ENCODE measurements at regions not wholly inside any gene's neighbourhood (a gene's known extent, or its start where the extent isn't known, plus 50 kb on each side); places are given as distances from the start of the nearest gene placed in this dataset.

GRCh38 chr9:89659891-89660685 lies 55.3 kb downstream of the GADD45G start:
- TF ChIP-seq CTCF (IDR thresholded peaks at IDR 0.05; ENCODE audit: low read depth, low read length): no peak
- H3K4me3 ChIP-seq (ENCODE audit: low read depth, low read length): no peak overlapping the region
- no peaks in the 10 kb centered on the region for H3K27me3 ChIP-seq
- DNase-seq: no peak
- H3K9me3 ChIP-seq: no peaks in the 10 kb centered on the region
- H3K36me3 ChIP-seq: no peaks in the 10 kb centered on the region
- peaks cover 12% of the 10 kb centered on the region for H3K4me1 ChIP-seq

- no peaks in the 10 kb centered on the region for H3K27me3 ChIP-seq
- no peak for DNase-seq
- H3K36me3 ChIP-seq: no peaks in the 10 kb centered on the region
- peaks cover 12% of the 10 kb centered on the region for H3K4me1 ChIP-seq
- no peaks in the 10 kb centered on the region for H3K9me3 ChIP-seq
- no peak for TF ChIP-seq CTCF (IDR thresholded peaks at IDR 0.05; ENCODE audit: low read depth, low read length)
- peak overlapping the region; percentile 10; the same call in 1 of the 2 replicates for H3K4me3 ChIP-seq (ENCODE audit: low read depth, low read length)
Measured at GRCh38 chr9:89661391-89661949, 56.7 kb downstream of the GADD45G start.

DNA sequence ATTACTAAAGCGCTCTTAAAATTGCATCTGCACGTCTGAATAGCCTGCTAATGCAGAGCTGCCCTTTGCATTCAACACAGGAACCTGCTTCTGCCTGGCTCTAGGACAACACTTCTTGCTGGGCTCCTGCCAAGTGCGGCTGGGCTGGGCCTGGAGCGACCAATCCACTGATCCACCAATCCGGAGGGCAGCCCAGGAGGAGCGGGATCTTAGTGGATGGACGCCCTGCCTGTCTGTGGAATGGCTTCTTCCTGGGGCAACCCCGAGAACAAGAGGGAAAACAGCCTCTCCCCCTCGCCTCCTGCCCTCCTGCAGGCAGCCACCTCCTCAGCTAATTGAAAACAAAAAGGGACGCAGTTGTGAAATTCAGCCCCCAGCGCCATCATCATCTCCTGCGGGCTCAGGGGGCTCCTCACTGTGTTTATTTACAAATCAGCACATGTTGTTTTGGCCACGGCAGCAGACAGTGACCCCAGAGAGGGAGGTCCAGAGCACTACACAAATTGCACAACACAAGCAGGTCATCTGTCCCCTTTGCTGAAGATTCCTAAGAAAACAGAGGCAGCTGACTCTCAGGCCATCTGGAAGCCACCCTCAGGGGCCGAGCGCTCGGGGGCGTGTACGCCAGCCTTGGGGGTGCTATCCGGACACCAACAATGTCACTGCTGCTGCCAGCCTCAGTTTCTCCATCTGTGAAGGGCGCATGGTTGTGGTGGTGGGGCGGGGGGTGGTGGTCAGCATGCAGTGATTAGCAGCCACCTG lies 57.3 kb downstream of the GADD45G start:
- TF ChIP-seq CTCF (IDR thresholded peaks at IDR 0.05; ENCODE audit: low read depth, low read length): no peak
- H3K36me3 ChIP-seq: no peaks in the 10 kb centered on the region
- H3K4me3 ChIP-seq (ENCODE audit: low read depth, low read length): peak overlapping the region; percentile 52
- H3K27me3 ChIP-seq: no peaks in the 10 kb centered on the region
- peak; percentile 98 for DNase-seq
- H3K4me1 ChIP-seq: peaks cover 12% of the 10 kb centered on the region
- no peaks in the 10 kb centered on the region for H3K9me3 ChIP-seq

GRCh38 chr9:89662718-89663613 lies 58.2 kb downstream of the GADD45G start:
- TF ChIP-seq CTCF (IDR thresholded peaks at IDR 0.05; ENCODE audit: low read depth, low read length): no peak
- no peak overlapping the region for H3K4me3 ChIP-seq (ENCODE audit: low read depth, low read length)
- DNase-seq: no peak
- peaks cover 12% of the 10 kb centered on the region for H3K4me1 ChIP-seq
- H3K9me3 ChIP-seq: no peaks in the 10 kb centered on the region
- H3K27me3 ChIP-seq: no peaks in the 10 kb centered on the region
- no peaks in the 10 kb centered on the region for H3K36me3 ChIP-seq

DNA sequence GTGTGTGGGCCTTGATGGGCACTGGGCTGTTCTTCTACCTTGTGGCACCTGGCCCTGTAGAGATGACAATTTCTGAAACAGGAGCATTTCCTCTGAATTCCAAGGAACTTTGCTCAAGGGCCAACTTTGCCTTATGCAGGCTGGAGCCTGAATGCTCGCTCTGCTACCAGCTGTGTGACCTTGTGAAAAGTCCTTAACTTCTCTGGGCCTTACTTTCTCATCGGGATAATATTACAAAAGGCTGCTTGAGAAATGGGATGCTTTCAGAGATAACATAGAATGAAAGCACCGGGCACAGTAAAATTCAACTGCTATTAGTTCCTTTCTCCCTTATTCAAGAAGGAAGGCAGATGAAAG lies 58.8 kb downstream of the GADD45G start:
- Histone ChIP-seq H3K4me1 (peaks cover 12% of the 10 kb centered on the region), H3K4me3 (ENCODE audit: low read depth, low read length) (no peak overlapping the region), H3K27me3 (no peaks in the 10 kb centered on the region), H3K36me3 (no peaks in the 10 kb centered on the region), H3K9me3 (no peaks in the 10 kb centered on the region)
- no peak for DNase-seq
- no peak for TF ChIP-seq CTCF (IDR thresholded peaks at IDR 0.05; ENCODE audit: low read depth, low read length)
